ENCODE measurements at regions not wholly inside any gene's neighbourhood (a gene's known extent, or its start where the extent isn't known, plus 50 kb on each side); places are given as distances from the start of the nearest gene placed in this dataset.

DNA sequence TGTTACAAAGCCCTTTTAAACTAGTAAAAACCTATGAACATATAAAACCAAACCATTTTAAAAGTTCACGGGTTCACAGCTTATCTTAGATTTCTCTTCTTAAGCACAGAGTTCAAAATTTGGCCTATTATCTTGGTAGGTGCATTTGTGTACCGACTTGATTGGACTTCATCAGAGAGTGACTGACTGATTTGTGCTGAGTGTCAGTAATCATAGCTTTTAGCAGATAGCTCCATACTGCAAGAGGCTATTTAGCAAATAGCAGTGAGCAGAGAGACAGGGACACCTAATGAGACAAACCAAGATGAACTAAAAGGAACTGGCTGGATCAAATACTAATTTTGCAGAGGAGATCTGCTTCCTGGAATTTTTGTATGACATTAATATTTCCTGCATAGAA is 274.5 kb downstream of the PRR16 start:
- Mint-ChIP-seq H3K9me3 (ENCODE audit: low read depth) (no peaks in the 10 kb centered on the region), H3K27ac (no peak overlapping the region), H3K4me3 (ENCODE audit: low read depth) (no peak overlapping the region), H3K27me3 (no peaks in the 10 kb centered on the region), H3K36me3 (ENCODE audit: insufficient read depth) (no peaks in the 10 kb centered on the region), H3K4me1 (ENCODE audit: low read depth) (no peaks in the 10 kb centered on the region)
- TF ChIP-seq, protein P1, sequence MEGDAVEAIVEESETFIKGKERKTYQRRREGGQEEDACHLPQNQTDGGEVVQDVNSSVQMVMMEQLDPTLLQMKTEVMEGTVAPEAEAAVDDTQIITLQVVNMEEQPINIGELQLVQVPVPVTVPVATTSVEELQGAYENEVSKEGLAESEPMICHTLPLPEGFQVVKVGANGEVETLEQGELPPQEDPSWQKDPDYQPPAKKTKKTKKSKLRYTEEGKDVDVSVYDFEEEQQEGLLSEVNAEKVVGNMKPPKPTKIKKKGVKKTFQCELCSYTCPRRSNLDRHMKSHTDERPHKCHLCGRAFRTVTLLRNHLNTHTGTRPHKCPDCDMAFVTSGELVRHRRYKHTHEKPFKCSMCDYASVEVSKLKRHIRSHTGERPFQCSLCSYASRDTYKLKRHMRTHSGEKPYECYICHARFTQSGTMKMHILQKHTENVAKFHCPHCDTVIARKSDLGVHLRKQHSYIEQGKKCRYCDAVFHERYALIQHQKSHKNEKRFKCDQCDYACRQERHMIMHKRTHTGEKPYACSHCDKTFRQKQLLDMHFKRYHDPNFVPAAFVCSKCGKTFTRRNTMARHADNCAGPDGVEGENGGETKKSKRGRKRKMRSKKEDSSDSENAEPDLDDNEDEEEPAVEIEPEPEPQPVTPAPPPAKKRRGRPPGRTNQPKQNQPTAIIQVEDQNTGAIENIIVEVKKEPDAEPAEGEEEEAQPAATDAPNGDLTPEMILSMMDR (IDR thresholded peaks at IDR 0.05; ENCODE audit: unreplicated experiment), result no peak
- DNase-seq (ENCODE audit: low spot score, unreplicated experiment), result no peak

DNA sequence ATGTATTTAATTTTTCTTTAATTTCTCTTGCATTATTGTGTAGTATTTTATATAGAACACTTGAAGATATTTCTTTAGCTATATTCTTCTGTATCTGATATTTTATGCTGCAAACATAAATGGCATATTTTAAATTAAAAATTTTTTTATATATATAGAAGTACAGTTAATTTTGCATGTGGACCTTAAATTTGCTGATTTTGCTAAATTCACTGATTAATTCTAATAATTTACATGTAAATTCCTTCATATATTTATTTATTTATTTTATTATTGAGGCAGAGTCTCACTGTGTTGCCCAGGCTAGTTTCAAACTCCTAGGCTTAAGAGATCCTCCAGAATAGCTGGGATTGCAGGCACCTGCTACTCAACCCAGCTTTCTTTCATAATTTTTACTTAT is 276.9 kb downstream of the PRR16 start:
- Mint-ChIP-seq H3K27me3 (no peaks in the 10 kb centered on the region), H3K4me1 (ENCODE audit: low read depth) (no peaks in the 10 kb centered on the region), H3K9me3 (ENCODE audit: low read depth) (no peaks in the 10 kb centered on the region), H3K4me3 (ENCODE audit: low read depth) (no peak overlapping the region), H3K27ac (no peak overlapping the region), H3K36me3 (ENCODE audit: insufficient read depth) (no peaks in the 10 kb centered on the region)
- no peak for DNase-seq (ENCODE audit: low spot score, unreplicated experiment)
- TF ChIP-seq, protein P1 (IDR thresholded peaks at IDR 0.05; ENCODE audit: unreplicated experiment), result no peak

DNA sequence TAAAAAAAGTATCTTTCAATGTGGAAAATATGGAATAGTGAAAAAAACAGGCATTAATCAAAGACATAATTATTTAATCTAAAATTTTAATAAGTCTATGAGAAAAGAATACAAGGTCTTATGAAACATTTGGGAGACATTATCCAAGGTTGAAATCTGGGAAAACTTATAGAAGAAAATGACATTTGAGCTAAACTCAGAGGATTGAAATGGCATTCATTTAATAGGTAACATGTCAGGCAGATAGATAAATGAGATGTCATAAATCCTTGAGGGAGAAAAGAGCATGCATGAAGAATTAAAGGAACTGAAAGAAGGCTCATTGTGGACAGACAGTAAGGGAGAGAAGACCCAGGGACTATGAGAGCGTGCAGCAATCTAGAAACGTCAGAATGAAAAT is 284.4 kb downstream of the PRR16 start:
- peaks cover 7% of the 10 kb centered on the region for H3K9me3 Mint-ChIP-seq (ENCODE audit: low read depth)
- no peaks in the 10 kb centered on the region for H3K36me3 Mint-ChIP-seq (ENCODE audit: insufficient read depth)
- no peak for DNase-seq (ENCODE audit: low spot score, unreplicated experiment)
- TF ChIP-seq, protein P1 (IDR thresholded peaks at IDR 0.05; ENCODE audit: unreplicated experiment), result no peak
- no peak overlapping the region for H3K4me3 Mint-ChIP-seq (ENCODE audit: low read depth)
- H3K27ac Mint-ChIP-seq, result no peak overlapping the region
- no peaks in the 10 kb centered on the region for H3K27me3 Mint-ChIP-seq
- H3K4me1 Mint-ChIP-seq (ENCODE audit: low read depth), result no peaks in the 10 kb centered on the region

DNA sequence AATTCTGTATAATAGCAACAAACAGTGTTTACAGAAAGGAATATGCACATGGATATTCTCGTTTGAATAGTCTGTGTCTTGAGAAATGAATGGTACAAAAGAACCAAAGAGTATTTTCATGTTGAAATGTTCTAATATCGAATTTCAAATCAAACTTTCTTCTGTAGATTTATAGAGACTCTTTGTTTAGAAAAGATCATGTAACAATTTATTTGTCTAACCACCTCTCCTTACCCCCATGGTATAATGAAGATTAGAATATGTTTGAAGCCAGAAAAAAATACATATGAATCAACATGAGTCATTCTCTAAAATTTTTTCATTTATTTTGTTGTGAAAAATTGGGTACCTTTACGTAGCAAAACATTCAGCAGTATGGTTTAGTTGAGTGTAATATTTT is 285.6 kb downstream of the PRR16 start:
- TF ChIP-seq, protein P1 (IDR thresholded peaks at IDR 0.05; ENCODE audit: unreplicated experiment), result no peak
- Mint-ChIP-seq H3K9me3 (ENCODE audit: low read depth) (peaks cover 9% of the 10 kb centered on the region), H3K36me3 (ENCODE audit: insufficient read depth) (no peaks in the 10 kb centered on the region), H3K27me3 (no peaks in the 10 kb centered on the region), H3K4me1 (ENCODE audit: low read depth) (no peaks in the 10 kb centered on the region), H3K27ac (no peak overlapping the region), H3K4me3 (ENCODE audit: low read depth) (no peak overlapping the region)
- DNase-seq (ENCODE audit: low spot score, unreplicated experiment), result no peak

DNA sequence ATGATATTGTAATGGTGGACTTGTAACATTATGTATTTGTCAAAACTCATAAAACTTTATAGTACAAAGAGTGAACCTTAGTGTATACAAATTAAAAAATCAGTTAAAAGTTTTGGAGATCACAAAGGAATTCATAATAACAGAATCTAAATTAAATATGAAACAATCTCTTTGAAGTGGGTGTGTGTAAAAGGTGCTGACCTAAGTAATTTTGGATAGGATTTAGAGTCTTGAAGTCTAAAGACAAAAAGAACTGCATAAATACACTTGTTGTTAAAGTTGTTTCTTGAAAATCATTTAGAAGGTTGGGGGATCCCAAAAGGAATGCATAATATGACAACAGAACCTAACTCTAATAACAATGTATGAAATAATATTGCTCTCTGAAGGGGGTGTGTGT is 295.5 kb downstream of the PRR16 start:
- Mint-ChIP-seq H3K9me3 (ENCODE audit: low read depth) (peaks cover 19% of the 10 kb centered on the region), H3K27me3 (no peaks in the 10 kb centered on the region), H3K36me3 (ENCODE audit: insufficient read depth) (no peaks in the 10 kb centered on the region), H3K27ac (no peak overlapping the region), H3K4me3 (ENCODE audit: low read depth) (no peak overlapping the region), H3K4me1 (ENCODE audit: low read depth) (no peaks in the 10 kb centered on the region)
- no peak for DNase-seq (ENCODE audit: low spot score, unreplicated experiment)
- TF ChIP-seq, protein P1 (IDR thresholded peaks at IDR 0.05; ENCODE audit: unreplicated experiment), result no peak

All from progenitor cell of endocrine pancreas (in vitro differentiated cells).